HEK293T (cell line): ENCODE measurements at regions not wholly inside any gene's neighbourhood (a gene's known extent, or its start where the extent isn't known, plus 50 kb on each side); places are given as distances from the start of the nearest gene placed in this dataset.
"Not testable (repeated sequence)": the region's sequence is repeated elsewhere in the genome, so short reads cannot be mapped to it uniquely, and the experiment has no call there.

ENCODE experiments used
- CTCF ChIA-PET: fragments of 350-600 bp; formaldehyde crosslinking; extraction: SDS; loops from one replicate; lab custom pipeline; 2021; ENCODE audit warnings: antibody characterized with exemption, inconsistent platforms; lab: Yijun Ruan, JAX
- POLR2A ChIA-PET: fragments of 350-600 bp; formaldehyde crosslinking; extraction: SDS; loops from one replicate; lab custom pipeline; 2020; ENCODE audit warnings: antibody characterized with exemption, inconsistent platforms; lab: Yijun Ruan, JAX
- DNase-seq: peaks from one replicate; pipeline ENCODE4 v3.0.0; 2012; ENCODE audit warnings: mixed read lengths; ENCODE audit errors: extremely low spot score
- ARNT ChIP-seq: fragments of 450-650 bp; IDR thresholded peaks from 2 replicates; pipeline ENCODE4 v1.6.1; 2017; ENCODE audit warnings: mild to moderate bottlenecking
- BHLHE40 ChIP-seq: fragments of 450-650 bp; IDR thresholded peaks from 2 replicates; pipeline ENCODE4 v1.6.1; 2016; ENCODE audit warnings: mild to moderate bottlenecking, moderate library complexity, borderline replicate concordance
- CTBP1 ChIP-seq: fragments of 450-650 bp; IDR thresholded peaks from 2 replicates; pipeline ENCODE4 v1.6.1; 2016; ENCODE audit warnings: borderline replicate concordance
- ELF4 ChIP-seq: fragments of 450-650 bp; IDR thresholded peaks from 2 replicates; pipeline ENCODE4 v1.6.1; 2017; ENCODE audit warnings: antibody characterized with exemption
- FOXA1 ChIP-seq: fragments of 450-650 bp; IDR thresholded peaks from 2 replicates; pipeline ENCODE4 v1.6.1; 2016; ENCODE audit warnings: mild to moderate bottlenecking
- FOXK2 ChIP-seq: fragments of 450-650 bp; IDR thresholded peaks from 2 replicates; pipeline ENCODE4 v1.6.1; 2016; ENCODE audit warnings: mild to moderate bottlenecking
- FOXM1 ChIP-seq: fragments of 450-650 bp; IDR thresholded peaks from 2 replicates; pipeline ENCODE4 v1.6.1; 2017; ENCODE audit warnings: mild to moderate bottlenecking, borderline replicate concordance
- HDGF ChIP-seq: fragments of 450-650 bp; IDR thresholded peaks from 2 replicates; pipeline ENCODE4 v1.6.1; 2017; ENCODE audit warnings: antibody characterized with exemption, borderline replicate concordance
- L3MBTL2 ChIP-seq: fragments of 450-650 bp; conservative IDR thresholded peaks from 2 replicates; pipeline ENCODE4 v1.6.1; 2016; ENCODE audit warnings: mild to moderate bottlenecking
- LEF1 ChIP-seq: fragments of 450-650 bp; IDR thresholded peaks from 2 replicates; pipeline ENCODE4 v1.6.1; 2017; ENCODE audit warnings: mild to moderate bottlenecking, borderline replicate concordance
- NFRKB ChIP-seq: fragments of 450-650 bp; IDR thresholded peaks from 2 replicates; pipeline ENCODE4 v1.6.1; 2016; ENCODE audit warnings: mild to moderate bottlenecking, moderate library complexity
- PKNOX1 ChIP-seq: fragments of 450-650 bp; IDR thresholded peaks from 2 replicates; pipeline ENCODE4 v1.6.1; 2016
- SP1 ChIP-seq: fragments of 450-650 bp; IDR thresholded peaks from 2 replicates; pipeline ENCODE4 v1.6.1; 2017
- SUZ12 ChIP-seq: fragments of 450-650 bp; IDR thresholded peaks from 2 replicates; pipeline ENCODE4 v1.6.1; 2016; ENCODE audit warnings: mild to moderate bottlenecking
- ZNF384 ChIP-seq: fragments of 450-650 bp; IDR thresholded peaks from 2 replicates; pipeline ENCODE4 v1.6.1; 2016

- no peak for TF ChIP-seq FOXM1
- ChIA-PET POLR2A (no interaction called here), CTCF (no interaction called here)
Measured at GRCh38 chr1:60504206-60504840, 430.8 kb upstream of the C1orf87 start.

GRCh38 chr1:60503266-60503925 is 429.8 kb upstream of the C1orf87 start:
- ChIA-PET POLR2A (no interaction called here), CTCF (no interaction called here)
- TF ChIP-seq PKNOX1 = peak; percentile 41; the same call in 1 of the 2 replicates
- TF ChIP-seq L3MBTL2 = no peak
- TF ChIP-seq FOXK2 = no peak
- TF ChIP-seq CTBP1 = no peak
- DNase-seq = no peak

More at GRCh38 chr1:60504206-60504840, 430.8 kb upstream of the C1orf87 start:
- DNase-seq = no peak

GRCh38 chr1:60502506-60502905 is 428.9 kb upstream of the C1orf87 start:
- TF ChIP-seq LEF1 (no peak), FOXM1 (no peak), ELF4 (no peak), L3MBTL2 (no peak), PKNOX1 (no peak)
- ChIA-PET CTCF (no interaction called here), POLR2A (no interaction called here)
- no peak for DNase-seq

- POLR2A ChIA-PET, CTCF ChIA-PET: not testable (repeated sequence)
Measured at GRCh38 chr1:60489916-60490480, 416.4 kb upstream of the C1orf87 start.

GRCh38 chr1:60488847-60489246 is 415.3 kb upstream of the C1orf87 start:
- no peak for DNase-seq
- ChIA-PET CTCF (no interaction called here), POLR2A (no interaction called here)
- TF ChIP-seq HDGF (no peak), SP1 (no peak), ELF4 (no peak), L3MBTL2 (no peak), SUZ12 (no peak), FOXA1 (no peak), BHLHE40 (no peak), NFRKB (no peak)

More at GRCh38 chr1:60489916-60490480, 416.4 kb upstream of the C1orf87 start:
- not testable (repeated sequence) for DNase-seq

GRCh38 chr1:60487565-60488345 is 414.2 kb upstream of the C1orf87 start:
- ChIA-PET CTCF (interaction anchor here (0.5 kb wide), 1 partner anchor 1657 kb away, joined by 5 read pairs; no protein-coding TSS in a partner anchor), POLR2A (no interaction called here)
- DNase-seq = no peak
- no peak for TF ChIP-seq ELF4
- no peak for TF ChIP-seq HDGF
- TF ChIP-seq LEF1 = no peak
- no peak for TF ChIP-seq ZNF384

- ChIA-PET CTCF (no interaction called here), POLR2A (no interaction called here)
- TF ChIP-seq FOXM1 = no peak
- no peak for TF ChIP-seq ELF4
- no peak for TF ChIP-seq SUZ12
- no peak for TF ChIP-seq ZNF384
- no peak for TF ChIP-seq NFRKB
- no peak for DNase-seq
Measured at GRCh38 chr1:60483509-60483908, 409.9 kb upstream of the C1orf87 start.

- DNase-seq = no peak
- ChIA-PET POLR2A (no interaction called here), CTCF (no interaction called here)
- no peak for TF ChIP-seq ARNT
- TF ChIP-seq FOXK2 = no peak
- TF ChIP-seq HDGF = no peak
- no peak for TF ChIP-seq BHLHE40
- TF ChIP-seq LEF1 = no peak
- TF ChIP-seq ELF4 = no peak
Measured at GRCh38 chr1:60470246-60470645, 396.7 kb upstream of the C1orf87 start.
